A673 (cell line): ENCODE measurements at regions not wholly inside any gene's neighbourhood (a gene's known extent, or its start where the extent isn't known, plus 50 kb on each side); places are given as distances from the start of the nearest gene placed in this dataset.

ENCODE experiments used
- BruUV-seq: library from RNA; stranded (reverse); fragments of 400-500 nt; replicated peaks from 2 replicates; lab custom pipeline; 2021; lab: Mats Ljungman, UMichigan
- CTCF ChIA-PET: fragments of 300-600 bp; sonication (Branson Sonifier 250); formaldehyde crosslinking; loops from one replicate; lab custom pipeline; 2022; ENCODE audit warnings: antibody characterized with exemption; lab: Charles Lee
- POLR2A ChIA-PET: fragments of 300-600 bp; sonication (Branson Sonifier 250); formaldehyde crosslinking; loops from one replicate; lab custom pipeline; 2022; ENCODE audit warnings: antibody characterized with exemption; ENCODE audit not compliant: low non-redundant PET; lab: Charles Lee
- DNase-seq: peaks from one replicate; pipeline ENCODE4 v3.0.0-alpha.2; 2015; ENCODE audit warnings: low spot score
- H3K27ac ChIP-seq: fragments of 200-600 bp; sonication (generic); 2 replicates; pipeline ENCODE4 v1.5.1; 2016; ENCODE audit warnings: mixed run types, low read depth, mild to moderate bottlenecking, mixed read lengths, antibody characterized with exemption, low read length; ENCODE audit not compliant: poor library complexity, severe bottlenecking
- H3K27me3 ChIP-seq: fragments of 200-600 bp; sonication (generic); replicated peaks from 2 replicates; pipeline ENCODE4 v1.6.1; 2017; ENCODE audit warnings: mixed run types, low read depth, mild to moderate bottlenecking, mixed read lengths, antibody characterized with exemption, low read length; ENCODE audit not compliant: insufficient read depth, poor library complexity
- H3K36me3 ChIP-seq: fragments of 200-600 bp; sonication (generic); 2 replicates; pipeline ENCODE4 v1.6.1; 2016; ENCODE audit warnings: mixed run types, mild to moderate bottlenecking, mixed read lengths, antibody characterized with exemption, low read length; ENCODE audit not compliant: insufficient read depth, poor library complexity, severe bottlenecking
- H3K4me1 ChIP-seq: fragments of 200-600 bp; sonication (generic); 2 replicates; pipeline ENCODE4 v1.6.1; 2017; ENCODE audit warnings: mixed run types, mild to moderate bottlenecking, mixed read lengths, antibody characterized with exemption, low read length; ENCODE audit not compliant: insufficient read depth, poor library complexity, severe bottlenecking
- H3K4me3 ChIP-seq: fragments of 200-600 bp; sonication (generic); 2 replicates; pipeline ENCODE4 v1.5.1; 2016; ENCODE audit warnings: low read depth, mixed run types, mild to moderate bottlenecking, mixed read lengths, low read length; ENCODE audit not compliant: poor library complexity, severe bottlenecking
- H3K9me3 ChIP-seq: fragments of 200-600 bp; sonication (generic); 2 replicates; pipeline ENCODE4 v1.6.1; 2016; ENCODE audit warnings: mixed run types, low read depth, mild to moderate bottlenecking, mixed read lengths, antibody characterized with exemption, low read length; ENCODE audit not compliant: poor library complexity, severe bottlenecking
- CTCF ChIP-seq: fragments of 300-800, 200-600 bp; sonication (generic); conservative IDR thresholded peaks from 2 replicates; pipeline ENCODE4 v1.5.1; 2017; ENCODE audit warnings: low read depth, mild to moderate bottlenecking, antibody characterized with exemption, low read length, moderate library complexity, mixed read lengths
- EZH2 ChIP-seq: fragments of 200-600 bp; sonication (generic); IDR thresholded peaks from 2 replicates; pipeline ENCODE4 v1.6.1; 2017; ENCODE audit warnings: borderline replicate concordance, low read depth, mild to moderate bottlenecking, mixed read lengths, antibody characterized with exemption, low read length; ENCODE audit not compliant: poor library complexity, severe bottlenecking
- intact Hi-C: fragments of 100-400 bp; cut with micrococcal nuclease; formaldehyde crosslinking; loops from one replicate; pipeline ENCODE4 v1.10.0; 2022; ENCODE audit not compliant: unreplicated experiment

GRCh38 chr13:82196087-82196486 is 1686.2 kb downstream of the SLITRK1 start:
- ChIA-PET CTCF (no interaction called here), POLR2A (no interaction called here)
- Histone ChIP-seq H3K27me3 (no peaks in the 10 kb centered on the region), H3K9me3 (no peaks in the 10 kb centered on the region), H3K4me1 (no peaks in the 10 kb centered on the region), H3K27ac (no peak overlapping the region), H3K36me3 (no peaks in the 10 kb centered on the region), H3K4me3 (no peak overlapping the region)
- TF ChIP-seq EZH2, result no peak
- TF ChIP-seq CTCF, result no peak
- intact Hi-C loops, result no loop called here
- no peak for DNase-seq
- BruUV-seq, result no TSS peak

DNA sequence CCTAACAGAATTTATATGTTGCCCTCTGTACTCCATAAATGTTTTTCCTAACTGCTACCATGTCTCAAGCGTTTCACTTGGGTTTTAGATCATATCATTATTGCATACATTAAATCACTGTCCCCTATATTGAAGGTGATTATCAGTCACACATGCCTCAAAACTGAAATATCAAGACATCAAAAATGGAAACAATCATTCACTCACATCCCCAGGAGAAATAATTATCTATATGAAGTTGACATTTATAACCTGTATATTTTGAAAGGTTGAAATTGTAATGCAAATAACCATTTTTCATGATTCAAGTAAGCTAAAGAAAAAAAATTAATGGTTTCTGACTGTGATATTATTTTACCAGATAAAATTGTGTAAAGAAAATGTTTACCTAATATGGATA is 1695.0 kb downstream of the SLITRK1 start:
- POLR2A ChIA-PET, result no interaction called here
- no peaks in the 10 kb centered on the region for H3K4me1 ChIP-seq
- intact Hi-C loops, result no loop called here
- no peaks in the 10 kb centered on the region for H3K36me3 ChIP-seq
- no peaks in the 10 kb centered on the region for H3K9me3 ChIP-seq
- no peaks in the 10 kb centered on the region for H3K27me3 ChIP-seq
- CTCF ChIA-PET, result no interaction called here
- no peak for DNase-seq
- H3K4me3 ChIP-seq, result no peak overlapping the region
- TF ChIP-seq EZH2 (no peak), CTCF (no peak)
- no TSS peak for BruUV-seq
- H3K27ac ChIP-seq, result no peak overlapping the region

- TF ChIP-seq EZH2 (no peak), CTCF (no peak)
- intact Hi-C loops, result no loop called here
- CTCF ChIA-PET, result no interaction called here
- Histone ChIP-seq H3K27ac (no peak overlapping the region), H3K27me3 (no peaks in the 10 kb centered on the region), H3K9me3 (no peaks in the 10 kb centered on the region), H3K4me1 (no peaks in the 10 kb centered on the region), H3K4me3 (no peak overlapping the region), H3K36me3 (no peaks in the 10 kb centered on the region)
- POLR2A ChIA-PET, result no interaction called here
- BruUV-seq, result no TSS peak
- no peak for DNase-seq
Observed at GRCh38 chr13:82176751-82177150, 1705.5 kb downstream of the SLITRK1 start.
